IMR-90 (cell line): ENCODE measurements at regions not wholly inside any gene's neighbourhood (a gene's known extent, or its start where the extent isn't known, plus 50 kb on each side); places are given as distances from the start of the nearest gene placed in this dataset.

Experiments
- BHLHE40 ChIP-seq: fragments of 150-350 bp; IDR thresholded peaks from 2 replicates; pipeline ENCODE4 v1.6.1; 2016; ENCODE audit warnings: mild to moderate bottlenecking, low read depth, low read length
- CTCF ChIP-seq: conservative IDR thresholded peaks from 2 replicates; pipeline ENCODE4 v1.5.1; 2012; ENCODE audit warnings: mild to moderate bottlenecking, low read depth, low read length, improper control_type of control experiment
- FOS ChIP-seq: fragments of 150-350 bp; IDR thresholded peaks from 2 replicates; pipeline ENCODE4 v1.6.1; 2016; ENCODE audit warnings: low read depth, low read length
- POLR2A ChIP-seq: IDR thresholded peaks from 2 replicates; pipeline ENCODE4 v1.6.1; 2012; ENCODE audit warnings: mild to moderate bottlenecking, low read depth, low read length
- RAD21 ChIP-seq: IDR thresholded peaks from 2 replicates; pipeline ENCODE4 v1.6.1; 2012; ENCODE audit warnings: low read length, improper control_type of control experiment
- RFX5 ChIP-seq: IDR thresholded peaks from 2 replicates; pipeline ENCODE4 v1.8.0; 2012; ENCODE audit warnings: low read depth, mild to moderate bottlenecking, low read length, moderate library complexity

- TF ChIP-seq CTCF (no peak), RFX5 (no peak), POLR2A (no peak), RAD21 (no peak), BHLHE40 (no peak), FOS (no peak)
These were observed 75.9 kb upstream of the PCSK6 start for GRCh38 chr15:101565377-101565776.
